HG02678 (cell line): ENCODE measurements at regions not wholly inside any gene's neighbourhood (a gene's known extent, or its start where the extent isn't known, plus 50 kb on each side); places are given as distances from the start of the nearest gene placed in this dataset.
"Not testable (repeated sequence)": the region's sequence is repeated elsewhere in the genome, so short reads cannot be mapped to it uniquely, and the experiment has no call there.

Experiments used
- ATAC-seq: cut with Tn5 transposase; IDR thresholded peaks from one replicate; pipeline ENCODE4 v1.9.1; 2021; ENCODE audit warnings: mild to moderate bottlenecking, moderate library complexity; ENCODE audit not compliant: unreplicated experiment

GRCh38 chr10:63773962-63774361 is 252.8 kb downstream of the REEP3 start:
- ATAC-seq: no peak

GRCh38 chr10:63780101-63780500 is 258.9 kb downstream of the REEP3 start:
- no peak for ATAC-seq

- no peak for ATAC-seq
These were observed 260.0 kb downstream of the REEP3 start for GRCh38 chr10:63781226-63781625.

GRCh38 chr10:63783882-63784281 is 262.7 kb downstream of the REEP3 start:
- ATAC-seq: no peak

GRCh38 chr10:63788152-63788821 is 267.1 kb downstream of the REEP3 start:
- no peak for ATAC-seq

GRCh38 chr10:63795094-63795860 is 274.1 kb downstream of the REEP3 start:
- ATAC-seq: no peak

- no peak for ATAC-seq
These were observed 277.6 kb downstream of the REEP3 start for GRCh38 chr10:63798599-63799498.

GRCh38 chr10:63799521-63800300 is 278.5 kb downstream of the REEP3 start:
- ATAC-seq: no peak

GRCh38 chr10:63801166-63801565 is 280.0 kb downstream of the REEP3 start:
- ATAC-seq: no peak

GRCh38 chr10:63806330-63806729 is 285.1 kb downstream of the REEP3 start:
- no peak for ATAC-seq

GRCh38 chr10:63812501-63812900 is 291.3 kb downstream of the REEP3 start:
- no peak for ATAC-seq

- no peak for ATAC-seq
These were observed 298.6 kb downstream of the REEP3 start for GRCh38 chr10:63819753-63820329.

- no peak for ATAC-seq
These were observed 301.3 kb downstream of the REEP3 start for GRCh38 chr10:63822496-63822895.

GRCh38 chr10:63825111-63825510 is 303.9 kb downstream of the REEP3 start:
- ATAC-seq: no peak

GRCh38 chr10:63825766-63826165 is 304.6 kb downstream of the REEP3 start:
- no peak for ATAC-seq

GRCh38 chr10:63827018-63827417 is 305.8 kb downstream of the REEP3 start:
- not testable (repeated sequence) for ATAC-seq

- no peak for ATAC-seq
These were observed 307.8 kb downstream of the REEP3 start for GRCh38 chr10:63829020-63829419.

GRCh38 chr10:63829573-63830149 is 308.5 kb downstream of the REEP3 start:
- ATAC-seq: no peak

- no peak for ATAC-seq
These were observed 311.5 kb downstream of the REEP3 start for GRCh38 chr10:63832686-63833085.
